Activated CD4-positive, alpha-beta T cell treated with anti-CD3 and anti-CD28 coated beads for 4 hours (primary cell): ENCODE measurements at regions not wholly inside any gene's neighbourhood (a gene's known extent, or its start where the extent isn't known, plus 50 kb on each side); places are given as distances from the start of the nearest gene placed in this dataset.

Source experiments
- DNase-seq, 2 donors: peaks; one replicate each; pipeline ENCODE4 v3.0.0-alpha.2; 2020

- no peak for DNase-seq
Measured at GRCh38 chr14:101364503-101365328, 196.6 kb upstream of the DIO3 start.

- DNase-seq = no peak
Measured at GRCh38 chr14:101365329-101366158, 195.8 kb upstream of the DIO3 start.

- no peak for DNase-seq
Measured at GRCh38 chr14:101367421-101368261, 193.7 kb upstream of the DIO3 start.

- no peak for DNase-seq
Measured at GRCh38 chr14:101368629-101369028, 192.7 kb upstream of the DIO3 start.

- DNase-seq = no peak
Measured at GRCh38 chr14:101369194-101369915, 191.9 kb upstream of the DIO3 start.

- DNase-seq = no peak
Measured at GRCh38 chr14:101369916-101370592, 191.2 kb upstream of the DIO3 start.

GRCh38 chr14:101370593-101371569 is 190.4 kb upstream of the DIO3 start:
- no peak for DNase-seq

- DNase-seq = no peak
Measured at GRCh38 chr14:101371799-101372793, 189.2 kb upstream of the DIO3 start.

GRCh38 chr14:101372894-101373620 is 188.2 kb upstream of the DIO3 start:
- DNase-seq = no peak

- no peak for DNase-seq
Measured at GRCh38 chr14:101373690-101374295, 187.5 kb upstream of the DIO3 start.

GRCh38 chr14:101374373-101375338 is 186.6 kb upstream of the DIO3 start:
- DNase-seq = no peak

- no peak for DNase-seq
Measured at GRCh38 chr14:101377069-101377468, 184.2 kb upstream of the DIO3 start.

- no peak for DNase-seq
Measured at GRCh38 chr14:101379842-101380241, 181.5 kb upstream of the DIO3 start.

- no peak for DNase-seq
Measured at GRCh38 chr14:101380512-101380911, 180.8 kb upstream of the DIO3 start.

GRCh38 chr14:101380940-101381339 is 180.4 kb upstream of the DIO3 start:
- no peak for DNase-seq

- DNase-seq = no peak
Measured at GRCh38 chr14:101383737-101384338, 177.5 kb upstream of the DIO3 start.
